GM18499 (cell line): ENCODE measurements at regions not wholly inside any gene's neighbourhood (a gene's known extent, or its start where the extent isn't known, plus 50 kb on each side); places are given as distances from the start of the nearest gene placed in this dataset.
"Not testable (repeated sequence)": the region's sequence is repeated elsewhere in the genome, so short reads cannot be mapped to it uniquely, and the experiment has no call there.

Experiments
- ATAC-seq: cut with Tn5 transposase; IDR thresholded peaks from one replicate; pipeline ENCODE4 v1.9.1; 2021; ENCODE audit warnings: moderate number of reproducible peaks; ENCODE audit not compliant: insufficient read depth, unreplicated experiment

- ATAC-seq = no peak
These were observed 193.7 kb downstream of the TTC39B start for GRCh38 chr9:15113288-15113687.

DNA sequence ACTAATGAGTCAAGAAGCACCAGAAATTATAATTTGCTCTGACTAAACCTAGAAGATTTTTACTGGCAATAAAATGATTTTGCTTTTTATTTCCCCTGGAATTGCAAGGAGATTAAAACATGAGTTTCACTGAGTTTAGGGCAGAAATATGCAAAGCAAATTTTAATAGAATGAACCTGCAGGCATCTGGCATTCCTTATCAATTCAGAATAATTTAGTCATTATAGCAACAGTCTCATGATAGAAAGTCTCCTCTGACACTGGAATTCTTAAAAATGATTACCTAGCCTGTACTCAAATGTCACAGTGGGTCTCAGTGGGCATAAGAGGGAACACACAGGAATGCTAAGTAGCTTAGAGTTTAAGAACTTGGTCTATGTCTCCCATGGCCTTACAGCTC is 195.9 kb downstream of the TTC39B start:
- no peak for ATAC-seq

DNA sequence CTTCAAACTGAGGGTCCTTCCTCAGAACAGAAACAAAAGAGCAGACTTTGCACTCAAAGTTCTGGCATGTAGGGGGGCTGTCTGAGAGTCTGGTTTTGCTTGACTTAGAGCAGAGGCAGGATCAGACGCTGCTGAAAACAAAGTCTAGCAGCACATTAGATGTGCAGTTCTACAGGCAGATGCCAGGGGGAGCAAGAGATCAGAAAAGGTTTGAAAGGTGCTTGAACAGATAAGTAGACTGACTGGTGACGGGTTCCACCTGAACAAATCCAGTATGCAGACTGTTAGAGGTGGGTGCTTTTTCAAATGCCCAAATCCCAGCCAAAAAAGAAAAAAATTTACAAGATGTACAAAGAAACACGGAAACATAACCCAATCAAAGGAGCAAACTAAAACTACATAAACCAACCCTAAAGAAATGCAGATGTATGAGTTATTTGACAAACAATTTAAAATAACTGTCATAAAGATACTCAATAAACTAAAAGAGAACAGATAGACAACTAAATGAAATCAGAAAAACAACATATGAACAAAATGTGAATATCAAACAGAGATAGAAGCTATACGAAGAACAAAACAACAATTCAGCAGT is 194.7 kb upstream of the FREM1 start:
- no peak for ATAC-seq

DNA sequence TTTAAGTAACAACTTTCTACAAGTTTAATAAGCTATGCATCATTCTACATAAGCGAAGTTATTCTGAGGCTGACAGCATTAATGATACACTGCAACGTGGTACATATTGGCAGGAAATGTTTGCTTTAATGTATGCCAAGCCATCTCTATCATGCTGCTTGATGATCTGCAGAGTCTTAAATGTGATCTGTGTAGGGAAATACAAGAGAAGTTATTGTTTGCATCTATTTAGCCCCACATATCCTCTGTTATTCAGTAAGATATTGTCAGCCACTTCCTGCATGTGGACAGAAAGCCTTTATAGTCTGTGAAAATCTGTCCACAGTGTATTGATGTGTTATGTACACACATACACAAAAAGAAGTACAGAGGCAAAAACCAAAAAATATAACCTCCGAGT is 193.1 kb upstream of the FREM1 start:
- no peak for ATAC-seq

DNA sequence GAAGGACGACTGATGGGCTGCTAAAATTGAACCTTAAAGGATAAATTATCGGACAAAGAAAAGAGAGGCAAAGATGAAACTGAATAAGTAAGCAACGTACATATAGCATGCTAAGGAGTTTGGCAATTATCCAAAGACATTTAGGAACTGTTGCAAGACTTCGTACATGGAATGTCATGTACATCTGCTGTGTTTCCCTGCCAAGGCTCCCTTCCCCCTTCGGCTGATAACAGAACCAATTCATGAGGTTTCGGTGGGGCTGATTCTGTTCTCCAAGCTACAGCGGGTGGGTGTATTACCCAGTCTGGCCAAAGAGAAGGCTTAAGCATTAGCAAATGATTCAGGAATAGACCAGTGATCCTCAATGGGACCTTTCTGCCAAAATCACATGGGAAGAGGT is 190.9 kb upstream of the FREM1 start:
- ATAC-seq = no peak

DNA sequence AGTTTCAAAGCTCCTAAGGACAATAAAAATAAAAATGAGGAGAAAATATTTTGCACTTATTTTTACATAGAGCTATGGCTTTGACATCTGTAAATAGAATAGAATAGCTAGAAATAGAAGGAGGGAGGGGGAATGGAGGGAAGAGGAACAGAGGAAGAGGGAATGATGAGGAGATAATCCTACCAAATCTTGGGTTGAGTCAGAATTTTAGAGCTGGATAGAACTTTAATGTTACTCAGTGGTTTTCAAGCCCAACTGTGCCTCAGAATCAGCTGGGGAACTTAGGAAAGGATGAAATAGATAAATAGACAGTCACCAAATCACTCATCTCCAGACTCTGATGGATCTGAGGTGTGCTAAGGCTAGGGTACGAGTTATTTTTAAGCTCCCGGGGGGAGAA is 190.3 kb upstream of the FREM1 start:
- no peak for ATAC-seq

DNA sequence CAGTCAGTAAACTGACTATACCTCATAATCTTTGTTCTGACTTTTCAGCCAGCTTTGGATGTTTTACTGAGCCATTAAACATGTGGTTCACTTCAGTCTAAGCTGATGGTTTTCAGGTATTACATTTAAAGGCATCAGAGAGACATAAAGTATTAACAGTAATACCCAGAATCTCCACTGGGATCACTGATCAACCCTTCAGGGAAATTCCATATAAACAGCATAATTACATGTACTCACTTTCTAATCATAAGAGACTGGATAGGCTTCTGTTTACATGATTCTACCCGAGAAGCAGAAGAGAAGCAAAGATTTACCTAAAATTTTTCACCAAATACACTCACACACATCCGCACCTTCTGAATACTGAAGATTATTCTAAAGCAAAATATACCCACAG is 186.7 kb upstream of the FREM1 start:
- no peak for ATAC-seq

GRCh38 chr9:15086778-15087324 is 176.6 kb upstream of the FREM1 start:
- ATAC-seq = no peak

- ATAC-seq = no peak
These were observed 176.0 kb upstream of the FREM1 start for GRCh38 chr9:15086156-15086763.

GRCh38 chr9:15081021-15081753 is 171.0 kb upstream of the FREM1 start:
- ATAC-seq = no peak

DNA sequence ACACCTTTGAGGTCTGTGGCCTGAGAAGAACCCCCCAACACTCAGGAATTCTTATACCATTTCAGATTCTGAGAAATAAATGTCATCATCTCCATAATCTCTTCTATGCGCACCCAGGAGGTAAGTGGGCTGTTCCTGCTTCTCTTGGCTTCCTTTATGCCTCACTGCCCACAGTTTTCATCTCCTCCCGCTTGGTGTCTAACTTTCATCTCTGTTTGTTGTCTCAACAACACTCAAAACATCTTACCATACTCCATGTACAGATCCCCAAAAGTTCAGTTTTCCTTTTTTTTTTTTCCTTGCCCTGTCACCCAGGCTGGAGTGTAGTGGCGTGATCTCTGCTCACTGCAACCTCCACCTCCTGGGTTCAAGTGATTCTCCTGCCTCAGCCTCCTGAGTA is 170.2 kb upstream of the FREM1 start:
- ATAC-seq = no peak

DNA sequence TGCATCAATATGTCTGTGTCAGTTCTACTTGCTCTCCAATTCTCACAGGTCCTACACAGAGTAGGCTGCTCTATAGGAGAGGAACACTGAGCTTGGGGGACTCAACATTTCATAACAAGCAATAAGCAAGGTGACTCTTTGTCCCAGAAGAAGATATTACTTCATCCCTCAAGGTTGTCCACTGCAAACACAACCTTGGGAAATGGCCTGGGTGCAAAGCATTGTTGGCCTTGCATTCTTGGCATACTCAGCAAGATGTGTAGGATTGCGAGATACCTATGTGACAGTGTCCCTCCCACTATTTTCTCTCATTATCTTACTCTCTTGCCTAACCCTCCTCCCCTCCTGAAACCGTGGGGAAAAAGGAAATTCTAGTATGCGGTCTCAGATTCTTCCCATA is 169.8 kb upstream of the FREM1 start:
- ATAC-seq = no peak

DNA sequence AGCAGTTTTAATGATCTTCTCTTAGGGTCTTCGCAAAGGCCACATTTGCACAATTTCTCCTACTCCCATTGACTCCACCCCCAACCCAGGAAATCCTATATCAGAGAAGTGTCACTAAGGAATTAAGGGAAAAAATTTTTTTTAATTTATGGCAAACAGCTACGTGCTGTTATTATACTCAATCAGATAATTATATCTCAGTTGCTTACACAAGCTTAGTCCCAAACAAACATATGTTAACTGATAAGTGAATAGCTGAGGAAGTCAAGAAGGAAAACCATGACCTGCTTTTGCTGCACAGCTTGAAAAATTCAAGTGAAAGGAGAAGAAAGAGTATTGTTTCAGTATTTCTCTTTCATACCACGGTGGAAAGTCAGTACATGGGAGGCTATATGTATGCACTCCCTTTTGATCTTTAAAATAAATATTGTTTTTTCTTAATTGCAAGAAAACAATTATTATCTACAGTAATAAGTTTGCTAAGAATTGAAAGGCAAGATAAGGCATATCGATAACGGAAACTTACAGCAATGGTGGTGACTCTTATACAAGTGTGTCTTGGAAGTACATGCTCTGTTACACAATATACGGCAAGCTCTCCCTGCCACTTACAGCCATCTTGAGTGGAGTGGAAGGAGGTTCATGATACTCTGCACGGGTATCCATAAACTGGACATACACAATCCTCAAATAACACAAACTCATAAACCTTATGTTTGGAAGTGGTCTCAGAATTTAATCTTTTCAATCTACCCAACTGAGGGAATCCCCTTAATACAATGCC is 167.9 kb upstream of the FREM1 start:
- no peak for ATAC-seq

- no peak for ATAC-seq
These were observed 163.4 kb upstream of the FREM1 start for GRCh38 chr9:15073620-15074019.

DNA sequence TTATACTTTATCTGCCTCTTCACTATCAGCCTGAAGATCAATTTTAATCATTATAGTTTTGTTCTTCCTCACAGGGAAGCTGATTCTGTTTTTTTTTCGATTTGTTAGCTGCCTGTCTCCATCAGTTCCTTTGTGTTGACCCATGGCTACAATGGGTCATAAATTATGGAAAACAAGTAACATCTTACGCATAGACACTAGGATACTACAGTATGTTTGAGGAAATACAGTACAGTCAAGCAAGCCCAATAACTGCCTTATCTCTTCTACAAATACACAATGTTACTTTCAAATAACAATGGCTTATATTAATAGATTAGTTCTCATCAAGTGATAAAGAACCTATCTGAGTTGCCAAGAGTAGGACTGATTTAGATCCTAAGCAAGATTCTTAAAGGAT is 160.5 kb upstream of the FREM1 start:
- ATAC-seq = no peak

DNA sequence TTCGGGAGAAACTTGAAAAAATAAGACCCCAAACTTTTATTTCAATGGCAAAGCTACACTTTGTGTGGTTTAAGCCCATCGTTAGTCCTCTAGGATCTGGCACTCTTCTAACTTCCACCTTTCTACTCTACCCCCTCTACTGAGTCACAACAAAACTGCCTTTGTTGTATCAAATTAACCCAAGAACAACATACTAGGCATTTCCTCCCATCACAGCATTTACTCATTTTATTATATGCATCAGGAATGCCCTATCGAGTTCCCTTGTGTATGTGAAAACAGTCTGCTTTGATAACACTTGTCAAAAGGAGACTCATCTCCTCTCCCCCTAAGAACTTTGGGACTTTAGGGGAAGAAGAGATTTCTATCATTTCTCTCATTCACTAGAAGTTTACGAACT is 158.9 kb upstream of the FREM1 start:
- no peak for ATAC-seq

DNA sequence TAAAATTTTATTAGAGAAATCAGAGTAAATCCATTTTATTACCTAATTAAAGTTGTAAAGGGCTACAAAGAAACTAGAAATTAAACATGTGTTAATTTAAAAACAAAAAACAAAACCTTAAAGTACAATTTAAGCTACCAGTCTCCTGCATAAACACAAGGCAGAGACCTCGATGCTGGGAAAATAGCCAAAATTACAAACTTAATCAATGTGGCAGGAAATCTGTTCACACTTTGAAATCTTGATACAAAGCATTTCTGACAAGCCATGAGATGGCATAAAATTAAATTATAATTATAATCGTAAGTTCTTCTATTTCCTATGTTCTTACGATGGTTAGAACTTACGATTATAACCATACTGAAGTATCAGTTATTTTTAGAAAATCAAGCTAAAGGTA is 158.0 kb upstream of the FREM1 start:
- no peak for ATAC-seq

DNA sequence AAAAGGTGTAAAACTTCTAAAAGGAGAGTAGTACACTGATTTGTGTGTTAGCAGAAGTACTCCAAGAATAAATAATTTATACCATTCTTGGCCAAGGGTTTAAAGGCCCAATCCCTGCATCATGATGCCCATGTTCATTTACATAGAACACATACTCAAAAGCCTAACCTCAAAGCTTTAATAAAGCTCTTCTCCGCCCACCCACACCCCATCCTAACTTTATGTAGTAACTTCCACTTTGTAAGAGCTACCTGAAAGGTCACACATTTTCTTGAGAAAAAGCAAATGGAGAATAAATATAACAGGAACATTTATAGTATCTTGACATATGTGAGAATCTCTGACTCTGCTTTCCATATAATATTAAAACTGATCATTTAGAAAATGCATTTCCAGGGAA is 148.8 kb upstream of the FREM1 start:
- ATAC-seq = no peak

- ATAC-seq = no peak
These were observed 148.0 kb upstream of the FREM1 start for GRCh38 chr9:15058236-15058635.

GRCh38 chr9:15055284-15055683 is 145.1 kb upstream of the FREM1 start:
- not testable (repeated sequence) for ATAC-seq

GRCh38 chr9:15048772-15049171 is 138.5 kb upstream of the FREM1 start:
- ATAC-seq = no peak
